NCI-H748 (cell line): ENCODE measurements at regions not wholly inside any gene's neighbourhood (a gene's known extent, or its start where the extent isn't known, plus 50 kb on each side); places are given as distances from the start of the nearest gene placed in this dataset.
"Not testable (repeated sequence)": the region's sequence is repeated elsewhere in the genome, so short reads cannot be mapped to it uniquely, and the experiment has no call there.

Experiments used
- DNase-seq: peaks from one replicate; lab custom pipeline; 2025; ENCODE audit not compliant: unreplicated experiment; lab: John Stamatoyannopoulos, UW

GRCh38 chr7:10412422-10413019, 561.2 kb upstream of the PHF14 start:
- peak; percentile 67 for DNase-seq

- no peak for DNase-seq
These were observed 554.7 kb upstream of the PHF14 start for GRCh38 chr7:10418985-10419384.

- DNase-seq = no peak
These were observed 544.6 kb upstream of the PHF14 start for GRCh38 chr7:10429031-10429430.

GRCh38 chr7:10429511-10429910, 544.2 kb upstream of the PHF14 start:
- DNase-seq = peak; percentile 58

GRCh38 chr7:10436302-10436701, 537.4 kb upstream of the PHF14 start:
- DNase-seq = no peak

GRCh38 chr7:10439027-10439426, 534.6 kb upstream of the PHF14 start:
- DNase-seq = no peak

GRCh38 chr7:10455936-10456335, 517.7 kb upstream of the PHF14 start:
- no peak for DNase-seq

- DNase-seq = no peak
These were observed 513.2 kb upstream of the PHF14 start for GRCh38 chr7:10460474-10460873.

GRCh38 chr7:10463701-10464100, 510.0 kb upstream of the PHF14 start:
- DNase-seq = no peak

GRCh38 chr7:10465536-10465935, 508.1 kb upstream of the PHF14 start:
- DNase-seq = not testable (repeated sequence)

- DNase-seq = no peak
These were observed 504.8 kb upstream of the PHF14 start for GRCh38 chr7:10468908-10469307.

GRCh38 chr7:10469476-10469875, 504.2 kb upstream of the PHF14 start:
- no peak for DNase-seq

- DNase-seq = no peak
These were observed 502.2 kb upstream of the PHF14 start for GRCh38 chr7:10471280-10472058.

GRCh38 chr7:10472115-10472514, 501.6 kb upstream of the PHF14 start:
- no peak for DNase-seq

GRCh38 chr7:10473569-10473968, 500.1 kb upstream of the PHF14 start:
- no peak for DNase-seq

GRCh38 chr7:10474048-10474447, 499.6 kb upstream of the PHF14 start:
- DNase-seq = no peak

GRCh38 chr7:10475940-10476641, 497.6 kb upstream of the PHF14 start:
- DNase-seq = no peak

- no peak for DNase-seq
These were observed 497.0 kb upstream of the PHF14 start for GRCh38 chr7:10476642-10477041.

GRCh38 chr7:10483671-10484070, 490.0 kb upstream of the PHF14 start:
- no peak for DNase-seq

- DNase-seq = no peak
These were observed 488.9 kb upstream of the PHF14 start for GRCh38 chr7:10484767-10485166.

- not testable (repeated sequence) for DNase-seq
These were observed 472.3 kb upstream of the PHF14 start for GRCh38 chr7:10501206-10501884.

GRCh38 chr7:10507032-10507431, 466.6 kb upstream of the PHF14 start:
- no peak for DNase-seq
